Right ventricle myocardium inferior (tissue), 1 donor: ENCODE measurements at regions not wholly inside any gene's neighbourhood (a gene's known extent, or its start where the extent isn't known, plus 50 kb on each side); places are given as distances from the start of the nearest gene placed in this dataset.
"Not testable (repeated sequence)": the region's sequence is repeated elsewhere in the genome, so short reads cannot be mapped to it uniquely, and the experiment has no call there.

ENCODE experiments used
- ATAC-seq: fragments of 200-7000 bp; cut with Tn5 transposase; one replicate; pipeline ENCODE4 v1.9.1; 2020; ENCODE audit warnings: mild to moderate bottlenecking, moderate library complexity
- DNase-seq: peaks from one replicate; pipeline ENCODE4 v3.0.0; 2021; ENCODE audit errors: missing footprints
- intact Hi-C: fragments of 100-400 bp; cut with DNase I; formaldehyde crosslinking; loops from one replicate; pipeline ENCODE4 v1.11.0; 2022
- donor health status: DM: no; HTN: yes; CAD: no; lungs with severe emphysema.

DNA sequence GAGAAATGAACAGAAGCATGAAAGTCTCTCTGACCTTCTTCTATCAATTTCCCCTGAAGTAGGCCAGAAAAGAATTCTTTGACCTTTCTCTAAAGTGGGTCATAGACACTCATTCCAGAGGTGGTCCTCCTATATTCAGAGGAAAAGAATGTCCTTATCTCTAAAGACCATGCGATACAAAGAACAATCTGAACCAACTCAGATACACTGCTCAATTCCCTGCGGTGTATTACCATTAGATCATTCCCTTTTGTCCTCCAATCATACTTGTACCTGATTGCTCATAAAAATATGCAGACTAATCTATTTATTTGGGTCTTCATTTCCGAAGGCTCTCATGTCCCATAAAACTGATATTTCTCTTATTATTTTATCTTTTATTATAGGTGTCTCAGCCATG is 652.4 kb upstream of the CHD1 start:
- DNase-seq, ATAC-seq, intact Hi-C loops: not testable (repeated sequence)

DNA sequence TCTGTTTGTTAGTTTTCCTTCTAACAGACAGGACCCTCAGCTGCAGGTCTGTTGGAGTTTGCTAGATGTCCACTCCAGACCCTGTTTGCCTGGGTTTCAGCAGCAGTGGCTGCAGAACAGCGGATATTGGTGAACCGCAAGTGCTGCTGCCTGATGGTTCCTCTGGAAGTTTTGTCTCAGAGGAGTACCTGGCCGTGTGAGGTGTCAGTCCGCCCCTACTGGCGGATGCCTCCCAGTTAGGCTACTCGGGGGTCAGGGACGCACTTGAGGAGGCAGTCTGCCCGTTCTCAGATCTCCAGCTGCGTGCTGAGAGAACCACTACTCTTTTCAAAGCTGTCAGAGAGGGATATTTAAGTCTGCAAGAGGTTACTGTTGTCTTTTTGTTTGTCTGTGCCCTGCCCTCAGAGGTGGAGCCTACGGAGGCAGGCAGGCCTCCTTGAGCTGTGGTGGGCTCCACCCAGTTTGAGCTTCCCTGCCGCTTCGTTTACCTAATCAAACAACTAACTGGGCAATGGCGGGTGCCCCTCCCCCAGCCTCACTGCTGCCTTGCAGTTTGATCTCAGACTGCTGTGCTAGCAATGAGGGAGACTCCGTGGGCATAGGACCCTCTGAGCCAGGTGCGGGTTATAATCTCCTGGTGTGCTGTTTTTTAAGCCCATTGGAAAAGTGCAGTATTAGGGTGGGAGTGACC is 634.3 kb upstream of the CHD1 start:
- intact Hi-C loops, DNase-seq, ATAC-seq: not testable (repeated sequence)

DNA sequence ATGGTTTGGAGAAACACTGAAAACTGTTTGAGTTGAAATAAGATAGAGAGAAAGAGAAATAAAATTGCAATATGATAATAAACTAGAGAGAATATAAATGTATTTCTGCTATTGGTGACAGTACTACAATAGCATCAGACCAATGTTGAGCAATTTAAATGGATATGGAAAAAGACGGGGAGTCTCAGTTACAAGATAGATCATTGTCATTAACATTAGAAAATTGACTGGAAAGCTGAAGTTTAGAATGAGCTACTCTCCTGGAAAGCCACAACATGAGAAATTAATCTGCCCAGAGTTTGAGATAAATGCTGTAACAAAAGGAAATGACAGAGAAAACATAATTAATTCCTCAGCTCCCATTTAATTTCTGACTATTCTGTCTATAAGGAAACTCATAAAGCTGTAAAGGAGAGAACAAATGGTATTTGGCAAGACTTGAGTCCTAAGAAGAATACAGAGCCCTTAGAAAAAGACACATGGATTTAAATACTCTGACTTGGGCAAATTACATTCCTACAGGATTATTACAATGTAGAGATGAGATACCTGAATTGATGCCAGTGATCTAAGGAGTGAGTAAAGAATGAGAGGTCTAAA is 624.5 kb upstream of the CHD1 start:
- no peak for DNase-seq
- ATAC-seq = no peak
- intact Hi-C loops = no loop called here

DNA sequence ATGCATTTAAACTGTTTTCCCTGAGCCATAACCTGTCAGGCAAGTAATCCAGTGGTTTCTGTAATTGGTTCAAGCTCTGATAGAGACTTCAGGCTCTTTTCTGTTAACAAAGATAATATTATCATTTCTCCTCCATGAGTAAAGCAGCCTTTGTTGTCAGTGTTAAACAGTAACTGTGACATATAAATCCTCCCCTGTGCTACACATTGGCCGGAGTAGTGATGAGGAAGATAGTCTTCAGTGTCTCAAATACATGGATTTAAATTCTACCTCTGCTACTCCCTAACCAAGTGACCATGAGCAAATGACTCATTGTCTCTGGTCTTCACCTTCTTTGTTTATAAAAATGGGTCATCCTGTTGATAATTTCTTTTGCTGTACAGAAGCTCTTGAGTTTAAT is 615.5 kb upstream of the CHD1 start:
- intact Hi-C loops = no loop called here
- no peak for ATAC-seq
- DNase-seq = no peak

DNA sequence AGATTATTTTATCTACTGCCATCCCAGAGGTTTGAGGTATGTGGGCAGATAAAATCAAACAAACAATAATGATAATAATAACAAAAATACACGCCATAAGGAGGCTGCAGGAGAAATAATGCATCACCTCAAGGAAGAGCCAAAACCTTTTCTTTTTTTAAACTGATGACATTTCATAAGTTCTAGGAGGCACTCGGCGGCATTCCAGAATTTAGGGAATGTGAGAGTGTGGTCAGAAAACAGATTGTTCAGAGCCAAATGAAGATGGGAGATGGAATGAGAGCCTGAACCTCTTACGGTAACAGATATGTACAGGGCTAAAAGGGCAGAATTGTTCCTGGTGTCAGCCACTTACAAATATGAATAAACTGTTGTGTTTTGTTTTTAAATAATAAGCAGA is 615.0 kb upstream of the CHD1 start:
- intact Hi-C loops = no loop called here
- ATAC-seq (no peak), DNase-seq (no peak)

DNA sequence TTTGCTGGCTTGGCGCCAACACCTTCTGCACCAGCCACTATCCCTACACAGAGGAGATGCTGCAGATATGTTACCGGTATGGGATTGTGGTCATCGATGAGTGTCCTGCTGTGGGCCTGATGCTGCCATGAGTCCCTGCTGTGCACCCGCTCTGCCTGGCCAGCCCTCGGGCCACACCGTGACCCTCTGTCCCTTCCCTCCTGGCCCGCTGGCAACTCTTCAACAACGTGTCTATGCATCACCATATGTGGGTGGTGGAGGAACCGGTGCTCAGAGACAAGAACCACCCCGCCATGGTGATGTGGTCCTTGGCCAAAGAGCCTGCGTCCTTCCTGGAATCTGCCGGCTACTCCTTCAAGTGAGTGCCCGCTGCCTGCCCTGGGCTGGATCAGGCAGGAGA is 605.4 kb upstream of the CHD1 start:
- intact Hi-C loops, ATAC-seq, DNase-seq: not testable (repeated sequence)

DNA sequence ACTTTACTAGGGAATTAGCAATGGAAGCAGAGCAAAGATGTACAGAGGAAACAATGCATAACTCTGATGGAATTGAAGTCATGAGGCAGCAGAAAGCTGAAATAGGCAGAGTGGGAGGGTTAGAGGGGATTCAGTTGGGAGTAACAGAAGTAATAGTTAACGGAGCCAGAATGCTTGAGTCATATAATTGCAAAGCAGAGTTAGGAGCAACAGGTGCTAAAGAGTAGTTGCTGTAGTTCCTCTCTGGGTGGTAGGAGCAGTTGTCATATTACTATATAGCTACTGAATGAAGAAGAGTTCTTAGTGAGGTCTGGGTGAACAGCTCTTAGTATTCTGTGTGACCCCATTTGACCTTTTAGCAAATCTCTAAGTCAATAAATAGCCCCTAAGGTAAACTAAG is 592.9 kb upstream of the CHD1 start:
- intact Hi-C loops, DNase-seq, ATAC-seq: not testable (repeated sequence)

DNA sequence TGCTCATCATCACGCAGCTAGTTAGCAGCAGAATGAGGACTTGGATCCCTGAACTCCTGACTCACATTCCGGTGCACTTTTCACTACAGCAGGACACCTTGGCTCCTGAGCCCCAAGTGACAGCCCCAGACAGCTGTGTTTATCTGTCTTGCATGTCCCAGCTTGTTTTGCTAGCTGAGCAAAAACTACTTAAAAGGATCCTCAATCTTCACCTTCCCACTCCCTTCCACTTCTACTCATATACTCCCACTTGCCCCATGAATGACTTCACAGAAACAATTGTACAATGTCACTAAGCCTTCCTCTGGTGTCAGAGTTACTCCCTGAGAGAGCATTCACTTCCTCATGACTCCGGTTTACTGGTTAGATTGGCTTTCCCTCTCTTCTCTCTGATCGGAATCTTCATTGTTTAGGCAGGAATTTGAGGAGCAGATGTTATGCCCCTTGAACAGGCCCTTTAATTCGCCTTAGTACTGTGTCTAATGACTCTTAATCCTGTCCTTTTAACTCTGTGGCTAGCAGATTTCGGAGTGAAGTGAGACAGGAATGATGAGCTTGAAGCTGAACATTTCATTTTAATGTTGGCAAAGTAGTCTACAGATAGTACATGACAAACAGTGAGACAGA is 587.2 kb upstream of the CHD1 start:
- DNase-seq, intact Hi-C loops, ATAC-seq: not testable (repeated sequence)

DNA sequence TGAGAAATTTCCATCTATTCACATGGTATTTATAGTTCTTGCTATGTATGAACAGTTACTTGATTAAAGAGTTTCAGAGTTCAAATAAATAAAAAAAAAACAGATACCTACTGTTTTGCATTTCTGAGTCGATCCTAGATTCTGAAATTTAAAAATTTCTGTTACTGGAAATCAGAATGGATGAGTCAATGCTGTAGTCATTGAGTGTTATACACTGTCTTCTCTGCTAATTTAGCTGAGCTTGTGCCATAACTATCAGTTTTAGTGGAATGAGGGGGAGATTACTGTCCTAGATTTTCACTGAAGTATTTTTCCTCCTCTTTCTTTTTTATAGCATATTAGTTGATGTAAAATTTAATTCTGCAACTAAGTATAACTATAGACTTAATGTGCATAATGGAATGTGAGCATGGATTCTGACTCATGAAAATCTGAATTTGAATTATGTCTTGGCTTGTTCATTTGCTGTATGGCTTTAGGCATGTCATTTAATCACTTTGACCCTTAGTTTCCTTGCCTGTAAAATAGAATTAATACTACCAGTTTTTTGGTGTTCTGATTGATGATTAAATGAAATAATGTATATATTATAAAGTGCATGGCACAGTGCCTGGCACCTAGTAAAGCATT is 581.5 kb upstream of the CHD1 start:
- intact Hi-C loops, ATAC-seq, DNase-seq: not testable (repeated sequence)

DNA sequence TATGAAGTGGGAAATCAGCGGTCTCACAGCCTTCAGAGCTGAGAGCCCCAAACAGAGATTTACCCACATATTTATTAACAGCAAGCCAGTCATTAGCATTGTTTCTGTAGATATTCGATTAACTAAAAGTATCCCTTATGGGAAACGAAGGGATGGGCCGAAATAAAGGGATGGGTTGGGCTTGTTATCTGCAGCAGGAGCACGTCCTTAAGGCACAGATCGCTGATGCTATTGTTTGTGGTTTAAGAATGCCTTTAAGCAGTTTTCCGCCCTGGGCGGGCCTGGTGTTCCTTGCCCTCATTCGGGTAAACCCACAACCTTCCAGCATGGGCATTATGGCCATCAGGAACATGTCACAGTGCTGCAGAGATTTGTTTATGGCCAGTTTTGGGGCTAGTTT is 580.3 kb upstream of the CHD1 start:
- intact Hi-C loops, DNase-seq, ATAC-seq: not testable (repeated sequence)

DNA sequence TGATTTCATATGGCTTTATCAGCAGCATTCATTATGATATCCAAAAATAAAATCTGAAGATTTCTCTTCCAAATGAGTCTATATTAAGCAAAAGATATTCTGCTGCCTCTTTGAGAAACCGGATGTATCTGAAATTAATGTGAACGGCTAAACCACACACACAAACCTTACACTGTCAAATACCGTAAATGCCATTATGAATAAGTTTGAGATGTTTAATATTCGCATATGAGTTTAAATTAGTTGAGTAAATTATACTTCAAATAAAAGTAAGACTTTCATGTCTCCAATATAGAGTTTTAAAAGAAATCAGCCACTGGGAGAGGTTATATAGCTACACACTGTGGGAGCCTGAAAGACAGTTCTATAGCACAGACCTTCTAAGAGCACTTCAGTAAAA is 566.6 kb upstream of the CHD1 start:
- intact Hi-C loops, ATAC-seq, DNase-seq: not testable (repeated sequence)

DNA sequence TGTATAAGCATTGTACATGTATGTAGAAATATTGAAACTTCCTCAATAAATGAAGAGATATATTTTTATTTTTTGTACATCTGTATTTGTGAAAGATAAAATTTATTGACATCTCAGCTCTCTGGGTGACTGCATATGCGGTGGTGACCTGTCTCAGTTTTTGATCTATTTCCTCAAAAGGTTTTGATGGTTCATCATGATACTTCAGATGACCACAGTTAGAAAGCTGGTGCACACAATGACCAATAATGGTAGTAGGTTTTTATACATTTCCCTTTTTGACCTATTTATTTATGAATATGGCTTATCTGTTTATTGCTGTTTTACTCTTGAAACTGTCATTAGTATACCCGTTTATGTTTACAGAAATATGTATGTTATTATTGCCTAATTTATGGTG is 549.6 kb upstream of the CHD1 start:
- DNase-seq, intact Hi-C loops, ATAC-seq: not testable (repeated sequence)

DNA sequence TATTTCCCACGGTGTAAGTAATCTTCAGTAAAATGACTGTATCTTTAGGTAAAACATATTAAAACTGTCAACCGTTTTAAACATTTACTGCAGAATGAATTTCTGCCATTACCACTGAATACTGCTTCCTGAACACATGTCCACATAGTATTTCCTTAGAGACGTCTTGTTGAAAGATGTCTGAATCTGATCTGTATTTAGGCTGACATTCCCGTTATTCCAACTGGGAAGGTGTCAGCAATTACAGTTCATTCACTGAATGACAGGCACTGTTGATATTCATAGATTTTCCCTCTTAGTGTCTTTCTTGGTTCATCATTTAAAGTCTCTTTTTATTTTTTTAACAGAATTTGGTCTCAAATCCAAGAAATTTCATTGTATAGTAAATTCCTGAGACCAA is 544.5 kb upstream of the CHD1 start:
- intact Hi-C loops, ATAC-seq, DNase-seq: not testable (repeated sequence)

DNA sequence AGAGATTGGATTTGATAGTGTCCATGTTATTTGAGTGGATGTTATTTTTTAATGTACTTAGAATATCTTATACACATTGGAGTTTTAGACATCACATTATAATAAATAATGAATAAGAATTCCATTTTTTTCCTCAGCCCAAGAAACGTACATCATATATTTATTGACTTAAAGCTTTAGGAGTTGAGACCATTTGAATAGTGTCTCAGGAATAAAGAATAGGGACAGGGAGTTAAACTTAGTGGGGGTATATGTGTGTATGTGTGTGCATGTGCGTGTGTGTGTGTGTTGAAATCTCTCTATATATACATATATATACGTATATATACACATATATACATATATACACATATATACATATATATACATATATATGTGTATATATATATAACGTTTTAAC is 542.9 kb upstream of the CHD1 start:
- DNase-seq, intact Hi-C loops, ATAC-seq: not testable (repeated sequence)

DNA sequence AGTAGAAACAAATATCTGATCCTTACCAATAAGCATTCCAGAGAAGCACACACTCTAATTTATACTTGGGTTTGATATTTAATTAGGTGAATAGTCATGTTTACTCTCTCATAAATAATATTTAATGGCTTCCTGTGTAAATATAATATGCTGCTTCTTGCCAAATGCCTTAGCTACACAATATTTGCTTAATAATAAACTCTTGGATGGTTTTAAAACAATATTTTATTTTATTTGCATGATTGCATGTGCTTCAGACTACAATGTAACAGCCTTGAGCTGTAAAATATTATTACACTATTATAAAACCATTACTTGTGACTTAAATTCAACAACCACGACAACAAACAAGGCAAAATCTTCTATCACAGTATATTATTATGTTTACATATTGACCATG is 542.4 kb upstream of the CHD1 start:
- DNase-seq, ATAC-seq, intact Hi-C loops: not testable (repeated sequence)

DNA sequence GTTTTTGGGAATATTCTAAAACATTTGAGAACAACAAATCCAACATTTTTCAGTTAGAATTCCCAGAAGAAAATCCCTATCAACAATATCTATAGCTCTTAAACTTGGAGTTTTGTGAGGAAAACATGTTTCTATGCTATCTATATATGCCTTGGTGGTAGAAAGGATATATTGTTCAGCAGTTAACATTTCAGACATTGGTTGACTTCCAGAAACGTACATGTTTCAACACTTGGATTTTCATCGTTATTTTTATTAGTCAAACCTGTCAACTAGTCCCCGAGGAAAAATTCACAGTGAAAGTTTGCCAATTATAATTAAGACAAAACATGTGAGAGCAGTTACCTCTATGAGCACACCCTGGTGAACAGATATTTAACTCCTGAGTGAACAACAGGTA is 541.8 kb upstream of the CHD1 start:
- ATAC-seq, intact Hi-C loops, DNase-seq: not testable (repeated sequence)

DNA sequence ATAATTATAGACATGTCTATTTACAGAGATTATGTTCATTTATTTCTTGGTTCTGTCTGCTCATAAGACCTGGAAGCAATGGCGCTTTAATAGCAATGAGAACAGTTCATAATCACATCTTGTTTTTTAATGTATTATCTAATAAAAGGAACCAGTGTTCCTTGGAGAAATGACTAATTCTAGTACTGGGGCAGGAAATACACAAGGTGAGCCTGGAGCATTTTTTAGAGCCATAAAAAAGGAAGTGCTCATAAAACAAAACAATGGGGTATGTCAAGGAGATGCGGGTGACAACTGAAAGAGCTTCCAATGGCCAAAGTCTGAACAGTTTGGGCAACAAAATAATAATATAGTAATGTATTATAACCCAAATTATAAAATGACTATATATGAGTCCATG is 531.9 kb upstream of the CHD1 start:
- ATAC-seq = no peak
- intact Hi-C loops = no loop called here
- no peak for DNase-seq

DNA sequence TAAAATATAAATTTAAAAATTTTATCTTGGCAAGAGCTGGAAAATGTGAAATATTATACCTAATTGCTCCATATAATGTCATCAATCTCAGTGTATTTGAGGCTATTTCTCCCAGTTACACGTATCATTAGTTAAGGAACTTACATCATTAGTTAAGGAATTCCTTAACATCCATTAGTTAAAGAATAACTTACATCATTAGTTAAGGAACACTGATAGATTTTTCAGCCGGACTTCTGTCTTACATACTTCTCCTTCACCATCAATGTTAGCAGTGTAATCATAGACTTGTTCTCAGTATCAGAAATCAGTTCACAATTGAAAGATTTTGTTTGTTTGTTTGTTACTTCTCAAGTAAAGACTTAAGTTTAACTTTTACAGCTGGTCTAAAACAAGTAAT is 524.4 kb upstream of the CHD1 start:
- no peak for DNase-seq
- no peak for ATAC-seq
- intact Hi-C loops = no loop called here

DNA sequence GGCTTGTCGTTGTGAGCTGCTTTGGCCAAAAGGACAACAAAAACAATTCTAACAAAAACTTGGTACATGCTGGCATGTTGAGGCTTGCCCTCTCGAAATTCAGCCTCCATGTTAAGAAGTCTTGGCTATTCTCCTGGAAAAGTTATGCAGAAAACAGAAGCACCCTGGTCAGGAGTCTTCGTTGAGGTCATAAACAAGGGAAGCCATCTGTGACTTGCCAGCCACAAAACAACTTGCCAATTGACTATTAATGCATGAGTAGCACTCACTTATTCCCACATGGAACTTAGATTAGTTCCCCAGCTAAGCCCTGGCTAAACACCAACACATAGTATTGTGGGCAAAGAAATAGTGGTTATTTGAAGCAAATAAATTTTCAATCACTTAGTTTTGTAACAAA is 521.0 kb upstream of the CHD1 start:
- DNase-seq (no peak), ATAC-seq (no peak)
- intact Hi-C loops = no loop called here

DNA sequence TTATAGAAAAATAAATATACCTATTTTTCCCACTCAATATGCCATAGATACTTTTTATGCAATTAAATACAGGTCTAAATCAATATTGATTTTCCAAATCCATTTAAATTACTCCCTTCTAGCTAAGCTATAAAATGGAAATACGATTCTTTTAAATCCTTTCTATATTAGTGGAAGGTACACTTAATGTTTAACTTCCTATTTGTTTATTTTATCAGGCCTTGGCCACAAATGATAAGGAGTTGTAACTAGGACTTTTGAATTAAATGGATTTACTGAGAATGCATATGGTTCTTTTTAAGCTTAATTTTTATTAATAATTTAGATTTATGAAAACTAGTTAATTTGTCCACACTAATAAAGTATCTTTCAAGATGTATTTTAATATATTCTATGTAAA is 517.0 kb upstream of the CHD1 start:
- intact Hi-C loops = no loop called here
- DNase-seq = no peak
- no peak for ATAC-seq
